SU-DHL-6 (cell line): ENCODE measurements at regions not wholly inside any gene's neighbourhood (a gene's known extent, or its start where the extent isn't known, plus 50 kb on each side); places are given as distances from the start of the nearest gene placed in this dataset.

Experiments
- H2AFZ ChIP-seq: fragments of 200-600 bp; sonication (generic); 2 replicates; pipeline ENCODE4 v1.6.1; 2014; ENCODE audit warnings: low read depth, mild to moderate bottlenecking, moderate library complexity, mixed read lengths, antibody characterized with exemption, low read length; ENCODE audit not compliant: severe bottlenecking
- H3F3A ChIP-seq: fragments of 200-600 bp; shearing (Covaris generic); 2 replicates; pipeline ENCODE4 v1.6.0; 2016; ENCODE audit warnings: antibody characterized with exemption, mild to moderate bottlenecking; ENCODE audit not compliant: insufficient read depth
- H3K27ac ChIP-seq: fragments of 200-600 bp; sonication (generic); 2 replicates; pipeline ENCODE4 v1.5.1; 2016; ENCODE audit warnings: low read depth, mild to moderate bottlenecking, low read length, moderate library complexity, mixed read lengths
- H3K27me3 ChIP-seq: fragments of 200-600 bp; sonication (generic), shearing (Covaris generic); 2 replicates; pipeline ENCODE4 v1.6.0; 2014; ENCODE audit warnings: mild to moderate bottlenecking, low read length
- H3K36me3 ChIP-seq: fragments of 200-600 bp; sonication (generic); 2 replicates; pipeline ENCODE4 v1.6.1; 2014; ENCODE audit warnings: mild to moderate bottlenecking, low read length, mixed read lengths
- H3K4me2 ChIP-seq: fragments of 300-600, 200-600 bp; shearing (Covaris generic), sonication (generic); 2 replicates; pipeline ENCODE4 v1.6.0; 2014; ENCODE audit warnings: low read length, low read depth, mild to moderate bottlenecking; ENCODE audit not compliant: poor library complexity, severe bottlenecking
- H3K4me3 ChIP-seq: fragments of 200-600 bp; sonication (generic); 2 replicates; pipeline ENCODE4 v1.5.1; 2014; ENCODE audit warnings: antibody characterized with exemption, low read length, mild to moderate bottlenecking, mixed read lengths; ENCODE audit not compliant: insufficient read depth, poor library complexity, severe bottlenecking
- H3K79me2 ChIP-seq: fragments of 200-600 bp; sonication (generic); 2 replicates; pipeline ENCODE4 v1.6.1; 2014; ENCODE audit warnings: mild to moderate bottlenecking, low read length, moderate library complexity; ENCODE audit not compliant: insufficient read depth
- H3K9ac ChIP-seq: fragments of 200-600 bp; sonication (generic); 2 replicates; pipeline ENCODE4 v1.7.0; 2014; ENCODE audit warnings: mild to moderate bottlenecking, low read length
- H3K9me2 ChIP-seq: fragments of 200-600 bp; sonication (generic); replicated peaks from 2 replicates; pipeline ENCODE4 v1.6.1; 2014; ENCODE audit warnings: low read length; ENCODE audit not compliant: insufficient read depth
- H3K9me3 ChIP-seq: fragments of 200-600 bp; sonication (generic); 2 replicates; pipeline ENCODE4 v1.6.1; 2014; ENCODE audit warnings: low read length, mixed read lengths; ENCODE audit not compliant: insufficient read depth
- H4K20me1 ChIP-seq: fragments of 200-600 bp; sonication (generic); 2 replicates; pipeline ENCODE4 v1.6.1; 2014; ENCODE audit warnings: low read depth, mild to moderate bottlenecking, antibody characterized with exemption, low read length, moderate library complexity, mixed read lengths
- CTCF ChIP-seq: fragments of 200-600 bp; sonication (generic); IDR thresholded peaks from one replicate; pipeline ENCODE4 v1.5.1; 2017; ENCODE audit warnings: antibody characterized with exemption, mild to moderate bottlenecking, low read length, moderate library complexity; ENCODE audit not compliant: insufficient read depth, poor library complexity, severe bottlenecking
- EZH2phosphoT487 ChIP-seq: fragments of 200-600 bp; sonication (generic), shearing (Covaris generic); conservative IDR thresholded peaks from 2 replicates; pipeline ENCODE4 v1.6.1; 2018; ENCODE audit warnings: mild to moderate bottlenecking, antibody characterized with exemption, low read length, moderate library complexity, mixed read lengths

GRCh38 chr3:157829786-157830185 is 276.4 kb downstream of the SHOX2 start:
- Histone ChIP-seq H2AFZ (no peak overlapping the region), H3F3A (no peaks in the 10 kb centered on the region), H3K4me3 (no peak overlapping the region), H4K20me1 (no peaks in the 10 kb centered on the region), H3K9ac (no peak overlapping the region), H3K27ac (no peak overlapping the region), H3K36me3 (no peaks in the 10 kb centered on the region), H3K79me2 (no peaks in the 10 kb centered on the region), H3K9me3 (no peaks in the 10 kb centered on the region), H3K27me3 (no peaks in the 10 kb centered on the region), H3K4me2 (no peak overlapping the region), H3K9me2 (no peaks in the 10 kb centered on the region)
- TF ChIP-seq EZH2phosphoT487 (no peak), CTCF (no peak)

GRCh38 chr3:157824281-157824680 is 281.9 kb downstream of the SHOX2 start:
- Histone ChIP-seq H3K36me3 (no peaks in the 10 kb centered on the region), H3K79me2 (no peaks in the 10 kb centered on the region), H3K9ac (no peak overlapping the region), H2AFZ (no peak overlapping the region), H3K4me3 (no peak overlapping the region), H3K27me3 (no peaks in the 10 kb centered on the region), H4K20me1 (no peaks in the 10 kb centered on the region), H3K9me2 (no peaks in the 10 kb centered on the region), H3K27ac (no peak overlapping the region), H3K4me2 (no peak overlapping the region), H3K9me3 (no peaks in the 10 kb centered on the region), H3F3A (no peaks in the 10 kb centered on the region)
- TF ChIP-seq EZH2phosphoT487 (no peak), CTCF (no peak)

- Histone ChIP-seq H3K79me2 (no peaks in the 10 kb centered on the region), H3K9me3 (no peaks in the 10 kb centered on the region), H3F3A (no peaks in the 10 kb centered on the region), H3K9ac (no peak overlapping the region), H3K27me3 (no peaks in the 10 kb centered on the region), H3K27ac (no peak overlapping the region), H3K4me2 (no peak overlapping the region), H2AFZ (no peak overlapping the region), H3K36me3 (no peaks in the 10 kb centered on the region), H3K4me3 (no peak overlapping the region), H3K9me2 (no peaks in the 10 kb centered on the region), H4K20me1 (no peaks in the 10 kb centered on the region)
- TF ChIP-seq CTCF = no peak
- no peak for TF ChIP-seq EZH2phosphoT487
These were observed 283.2 kb downstream of the SHOX2 start for GRCh38 chr3:157823050-157823449.

DNA sequence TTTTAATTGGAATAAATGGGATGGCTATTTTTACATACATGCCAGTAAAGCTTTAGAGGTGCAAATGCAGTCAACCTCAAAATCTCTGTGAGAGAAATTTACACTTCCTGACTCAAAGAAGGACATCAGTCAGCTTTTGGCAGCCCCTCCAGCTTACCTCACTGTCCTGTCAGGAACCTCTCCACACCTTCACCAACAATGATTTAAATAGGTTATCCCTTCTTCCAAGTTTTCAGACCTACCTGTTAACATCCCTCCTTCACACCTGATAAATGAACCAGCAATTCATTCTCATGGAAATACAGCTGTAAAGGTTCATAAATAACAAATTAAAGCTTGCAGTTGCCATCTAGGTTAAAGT is 286.1 kb downstream of the SHOX2 start:
- H3K9me3 ChIP-seq = no peaks in the 10 kb centered on the region
- H3K36me3 ChIP-seq = no peaks in the 10 kb centered on the region
- H3K4me2 ChIP-seq = no peak overlapping the region
- TF ChIP-seq CTCF = no peak
- no peak for TF ChIP-seq EZH2phosphoT487
- no peak overlapping the region for H3K27ac ChIP-seq
- H3K4me3 ChIP-seq = no peak overlapping the region
- no peaks in the 10 kb centered on the region for H3K79me2 ChIP-seq
- no peak overlapping the region for H2AFZ ChIP-seq
- H3K9ac ChIP-seq = no peak overlapping the region
- H3K27me3 ChIP-seq = no peaks in the 10 kb centered on the region
- H3K9me2 ChIP-seq = no peaks in the 10 kb centered on the region
- H3F3A ChIP-seq = no peaks in the 10 kb centered on the region
- H4K20me1 ChIP-seq = no peaks in the 10 kb centered on the region
